Gastrocnemius medialis (tissue), 4 donors: ENCODE measurements at regions not wholly inside any gene's neighbourhood (a gene's known extent, or its start where the extent isn't known, plus 50 kb on each side); places are given as distances from the start of the nearest gene placed in this dataset.

Experiments used
- ATAC-seq, 2 donors: fragments of 150-250 bp; one replicate each; pipeline ENCODE4 v1.9.1; 2016
- DNase-seq, 2 donors: peaks; one replicate each; pipeline ENCODE4 v3.0.0-alpha.2; 2019
- H3K27ac ChIP-seq, 4 donors: fragments of 200-600 bp; sonication (generic); 1 replicate in 1 of 4; 2 replicates in 3 of 4; pipeline ENCODE4 v1.5.1; 2016 to 2018; ENCODE audit warnings: mild to moderate bottlenecking in 2 of 4, moderate library complexity in 1 of 4
- H3K27me3 ChIP-seq, 3 donors: fragments of 200-600 bp; sonication (generic) in 2 of 3; 1 replicate in 1 of 3; 2 replicates in 2 of 3; pipeline versions ENCODE4 v1.5.1 to v1.6.0; 2016 to 2019; ENCODE audit warnings: mild to moderate bottlenecking in 1 of 3, moderate library complexity in 1 of 3
- H3K36me3 ChIP-seq, 2 donors: fragments of 200-600 bp; sonication (generic) in 1 of 2; one replicate each; pipeline ENCODE4 v1.5.1; 2017 to 2018
- H3K4me1 ChIP-seq, 2 donors: fragments of 200-600 bp; sonication (generic) in 1 of 2; one replicate each; pipeline ENCODE4 v1.5.1; 2016 to 2017; ENCODE audit warnings: mild to moderate bottlenecking in 2 of 2
- H3K4me3 ChIP-seq, 4 donors: fragments of 200-600 bp; sonication (generic) in 3 of 4; 1 replicate in 1 of 4; 2 replicates in 3 of 4; pipeline ENCODE4 v1.5.1; 2016 to 2019; ENCODE audit warnings: mild to moderate bottlenecking in 2 of 4
- H3K9me3 ChIP-seq, 3 donors: fragments of 200-600 bp; sonication (generic) in 2 of 3; 1 replicate in 1 of 3; 2 replicates in 2 of 3; pipeline ENCODE4 v1.5.1; 2016 to 2019
- CTCF ChIP-seq, 5 experiments: fragments of 450-650 bp in 3 of 5; fragments of 200-600 bp in 2 of 5; sonication (generic) in 2 of 5; IDR thresholded peaks in 4 of 5; conservative IDR thresholded peaks in 1 of 5; 1 replicate in 4 of 5; 2 replicates in 1 of 5; pipeline ENCODE4 v1.5.1; 2016 to 2019; ENCODE audit warnings: antibody characterized with exemption in 5 of 5, mild to moderate bottlenecking in 3 of 5, moderate library complexity in 3 of 5
- POLR2A ChIP-seq, 2 donors: fragments of 450-650 bp; IDR thresholded peaks; one replicate each; pipeline ENCODE4 v1.6.1; 2017; ENCODE audit warnings: antibody characterized with exemption in 2 of 2, mild to moderate bottlenecking in 2 of 2, moderate library complexity in 2 of 2
- in situ Hi-C, 4 donors: fragments of 200-750 bp; cut with MboI; loops; one replicate each; pipeline versions ENCODE4 v1.15.0 to v1.8.0; 2017; ENCODE audit warnings: low sequenced_read_pairs in 4 of 4
- intact Hi-C: fragments of 100-400 bp; cut with DNase I; formaldehyde crosslinking; loops from one replicate; pipeline ENCODE4 v1.15.1; 2023; ENCODE audit warnings: low total_unique reads

GRCh38 chr1:182297335-182297734, 94.3 kb downstream of the GLUL start:
- peak overlapping the region in 2 of 4 donors; percentile 10 to 33 for H3K27ac ChIP-seq
- TF ChIP-seq POLR2A (IDR thresholded peaks at IDR 0.05): no peak
- no peak for TF ChIP-seq CTCF (IDR thresholded peaks at IDR 0.05 in 4 of 5, conservative IDR thresholded peaks at IDR 0.05 in 1 of 5)
- H3K4me1 ChIP-seq: peaks cover 18 to 33% of the 10 kb centered on the region in 2 donors
- intact Hi-C loops: no loop called here
- H3K9me3 ChIP-seq: no peaks in the 10 kb centered on the region
- DNase-seq: no peak
- no peak overlapping the region for H3K4me3 ChIP-seq
- no peaks in the 10 kb centered on the region for H3K27me3 ChIP-seq
- ATAC-seq: no peak
- no peaks in the 10 kb centered on the region for H3K36me3 ChIP-seq
- in situ Hi-C loops: loop anchor here in 1 of 4 donors (10.0 kb wide), 1 partner anchor 153 kb away; no protein-coding TSS in a partner anchor

- Histone ChIP-seq H3K36me3 (no peaks in the 10 kb centered on the region), H3K9me3 (no peaks in the 10 kb centered on the region), H3K4me1 (peaks cover 35 to 47% of the 10 kb centered on the region in 2 donors), H3K27ac (no peak overlapping the region), H3K27me3 (no peaks in the 10 kb centered on the region), H3K4me3 (no peak overlapping the region)
- DNase-seq (no peak), ATAC-seq (no peak)
- in situ Hi-C loops: loop anchor here in 1 of 4 donors (10.0 kb wide), 1 partner anchor 151 kb away; no protein-coding TSS in a partner anchor
- TF ChIP-seq POLR2A (IDR thresholded peaks at IDR 0.05) (no peak), CTCF (IDR thresholded peaks at IDR 0.05 in 4 of 5, conservative IDR thresholded peaks at IDR 0.05 in 1 of 5) (no peak)
- intact Hi-C loops: no loop called here
Observed at GRCh38 chr1:182295697-182296096, 95.9 kb downstream of the GLUL start.

GRCh38 chr1:182293119-182293589, 98.4 kb downstream of the GLUL start:
- DNase-seq (peak; percentile 75 to 78), ATAC-seq (peak; percentile 54 to 65)
- in situ Hi-C loops: loop anchor here in 3 of 4 donors (5.0 to 10.0 kb wide), 2 partner anchors 148 to 151 kb away; no protein-coding TSS in a partner anchor
- H3K27me3 ChIP-seq: no peaks in the 10 kb centered on the region
- intact Hi-C loops: loop anchor here (1.0 kb wide), 2 partner anchors 57 to 63 kb away; no protein-coding TSS in a partner anchor
- no peaks in the 10 kb centered on the region for H3K9me3 ChIP-seq
- no peak overlapping the region for H3K4me3 ChIP-seq
- H3K27ac ChIP-seq: peak overlapping the region; percentile 85 to 94 (median 90)
- peaks cover 48 to 56% of the 10 kb centered on the region in 2 donors for H3K4me1 ChIP-seq
- TF ChIP-seq POLR2A (IDR thresholded peaks at IDR 0.05) (peak; percentile 66 to 69), CTCF (IDR thresholded peaks at IDR 0.05 in 4 of 5, conservative IDR thresholded peaks at IDR 0.05 in 1 of 5) (no peak)
- no peaks in the 10 kb centered on the region for H3K36me3 ChIP-seq

GRCh38 chr1:182292193-182292741, 99.3 kb downstream of the GLUL start:
- Histone ChIP-seq H3K27ac (peak overlapping the region; percentile 85 to 94 (median 90)), H3K9me3 (no peaks in the 10 kb centered on the region), H3K4me3 (peak overlapping the region in 1 of 4 donors; percentile 2), H3K27me3 (no peaks in the 10 kb centered on the region), H3K4me1 (peaks cover 47 to 53% of the 10 kb centered on the region in 2 donors), H3K36me3 (no peaks in the 10 kb centered on the region)
- no peak for DNase-seq
- intact Hi-C loops (no loop called here), in situ Hi-C loops (loop anchor here in 3 of 4 donors (5.0 to 10.0 kb wide), 2 partner anchors 147 to 150 kb away; no protein-coding TSS in a partner anchor)
- no peak for ATAC-seq
- TF ChIP-seq CTCF (IDR thresholded peaks at IDR 0.05 in 4 of 5, conservative IDR thresholded peaks at IDR 0.05 in 1 of 5) (no peak), POLR2A (IDR thresholded peaks at IDR 0.05) (no peak)
